Liver (tissue), 8 donors: ENCODE measurements at regions not wholly inside any gene's neighbourhood (a gene's known extent, or its start where the extent isn't known, plus 50 kb on each side); places are given as distances from the start of the nearest gene placed in this dataset.
"Not testable (repeated sequence)": the region's sequence is repeated elsewhere in the genome, so short reads cannot be mapped to it uniquely, and the experiment has no call there.

Experiments used
- DNase-seq: peaks from one replicate; pipeline ENCODE4 v3.0.0-alpha.2; 2017; ENCODE audit warnings: low spot score
- H3K27ac ChIP-seq, 2 donors: one replicate each; pipeline ENCODE4 v1.7.0; 2013; ENCODE audit warnings: inconsistent platforms in 2 of 2, low read length in 2 of 2, control low read depth in 1 of 2, low read depth in 1 of 2, mild to moderate bottlenecking in 1 of 2
- H3K27me3 ChIP-seq, 4 donors: one replicate each; pipeline versions ENCODE4 v1.6.1 to v1.7.0; 2013; ENCODE audit warnings: low read length in 3 of 4, inconsistent platforms in 1 of 4, mild to moderate bottlenecking in 1 of 4, moderate library complexity in 1 of 4; ENCODE audit not compliant: control insufficient read depth in 4 of 4, insufficient read depth in 4 of 4
- H3K36me3 ChIP-seq, 4 donors: one replicate each; pipeline versions ENCODE4 v1.6.1 to v1.7.0; 2013; ENCODE audit warnings: low read length in 3 of 4, mild to moderate bottlenecking in 3 of 4, low read depth in 1 of 4, moderate library complexity in 1 of 4; ENCODE audit not compliant: control insufficient read depth in 4 of 4, insufficient read depth in 3 of 4
- H3K4me1 ChIP-seq, 4 donors: one replicate each; pipeline versions ENCODE4 v1.6.1 to v1.7.0; 2013; ENCODE audit warnings: low read length in 3 of 4, mild to moderate bottlenecking in 3 of 4, moderate library complexity in 1 of 4; ENCODE audit not compliant: control insufficient read depth in 4 of 4, insufficient read depth in 4 of 4
- H3K4me3 ChIP-seq, 3 donors: one replicate each; pipeline versions ENCODE4 v1.6.1 to v1.7.0; 2013; ENCODE audit warnings: low read length in 3 of 3, control low read depth in 1 of 3, low read depth in 1 of 3, mild to moderate bottlenecking in 1 of 3
- H3K9ac ChIP-seq, 2 donors: one replicate each; pipeline ENCODE4 v1.7.0; 2013; ENCODE audit warnings: low read length in 2 of 2, mild to moderate bottlenecking in 2 of 2, moderate library complexity in 2 of 2, control low read depth in 1 of 2, low read depth in 1 of 2
- H3K9me3 ChIP-seq, 4 donors: one replicate each; pipeline versions ENCODE4 v1.6.1 to v1.7.0; 2013; ENCODE audit warnings: low read length in 3 of 4; ENCODE audit not compliant: control insufficient read depth in 4 of 4
- FOXA1 ChIP-seq: IDR thresholded peaks from 2 replicates; pipeline ENCODE4 v1.6.1; 2016; ENCODE audit warnings: antibody characterized with exemption
- FOXA2 ChIP-seq: IDR thresholded peaks from 2 replicates; pipeline ENCODE4 v1.6.1; 2016; ENCODE audit warnings: antibody characterized with exemption
- GABPA ChIP-seq, 2 donors: IDR thresholded peaks in 1 of 2; conservative IDR thresholded peaks in 1 of 2; 2 replicates each; pipeline ENCODE4 v1.6.1; 2016; ENCODE audit warnings: antibody characterized with exemption in 2 of 2, mild to moderate bottlenecking in 1 of 2, moderate library complexity in 1 of 2
- JUND ChIP-seq, 2 donors: IDR thresholded peaks; 2 replicates each; pipeline ENCODE4 v1.6.1; 2016; ENCODE audit warnings: antibody characterized with exemption in 2 of 2
- NR2F2 ChIP-seq: IDR thresholded peaks from 2 replicates; pipeline ENCODE4 v1.6.1; 2016; ENCODE audit warnings: antibody characterized with exemption
- RAD21 ChIP-seq, 2 donors: IDR thresholded peaks; 2 replicates each; pipeline ENCODE4 v1.6.1; 2016; ENCODE audit warnings: antibody characterized with exemption in 2 of 2, mild to moderate bottlenecking in 2 of 2
- REST ChIP-seq: IDR thresholded peaks from 2 replicates; pipeline ENCODE4 v1.6.1; 2016; ENCODE audit warnings: antibody characterized with exemption, mild to moderate bottlenecking
- RXRA ChIP-seq, 2 donors: IDR thresholded peaks; 2 replicates each; pipeline ENCODE4 v1.6.1; 2017 to 2018; ENCODE audit warnings: antibody characterized with exemption in 2 of 2, mild to moderate bottlenecking in 1 of 2
- YY1 ChIP-seq: IDR thresholded peaks from 2 replicates; pipeline ENCODE4 v1.6.1; 2016; ENCODE audit warnings: antibody characterized with exemption, mild to moderate bottlenecking
- WGBS: extraction: QIAGEN DNeasy Blood & Tissue Kit; methylation state at CpG from one replicate; pipeline ENCODE4 v1.1.7; 2013; 5-methylcytosine and 5-hydroxymethylcytosine counted together
- TF ChIP-seq, protein P1 (sequence below): fragments of 150-350 bp; IDR thresholded peaks from 2 replicates; pipeline ENCODE4 v1.5.1; 2017; ENCODE audit warnings: improper control_type of control experiment, low read depth, low read length; ENCODE audit not compliant: missing input control
- TF ChIP-seq, protein P2 (sequence below): IDR thresholded peaks from 2 replicates; pipeline ENCODE4 v1.6.1; 2016; ENCODE audit warnings: antibody characterized with exemption
- donor health status: healthy.
- donor health status: healthy.
- donor health status: healthy.
- donor health status: healthy.
- donor health status: healthy.

GRCh38 chr17:83192161-83192788 lies 112.9 kb downstream of the METRNL start:
- Histone ChIP-seq H3K9me3 (peaks cover 0 to 2% (median 0%) of the 10 kb centered on the region in 4 donors), H3K4me3 (no peak overlapping the region), H3K4me1 (no peaks in the 10 kb centered on the region), H3K9ac (no peak overlapping the region), H3K36me3 (no peaks in the 10 kb centered on the region), H3K27ac (no peak overlapping the region), H3K27me3 (no peaks in the 10 kb centered on the region)
- no peak for TF ChIP-seq NR2F2
- TF ChIP-seq, protein P1, sequence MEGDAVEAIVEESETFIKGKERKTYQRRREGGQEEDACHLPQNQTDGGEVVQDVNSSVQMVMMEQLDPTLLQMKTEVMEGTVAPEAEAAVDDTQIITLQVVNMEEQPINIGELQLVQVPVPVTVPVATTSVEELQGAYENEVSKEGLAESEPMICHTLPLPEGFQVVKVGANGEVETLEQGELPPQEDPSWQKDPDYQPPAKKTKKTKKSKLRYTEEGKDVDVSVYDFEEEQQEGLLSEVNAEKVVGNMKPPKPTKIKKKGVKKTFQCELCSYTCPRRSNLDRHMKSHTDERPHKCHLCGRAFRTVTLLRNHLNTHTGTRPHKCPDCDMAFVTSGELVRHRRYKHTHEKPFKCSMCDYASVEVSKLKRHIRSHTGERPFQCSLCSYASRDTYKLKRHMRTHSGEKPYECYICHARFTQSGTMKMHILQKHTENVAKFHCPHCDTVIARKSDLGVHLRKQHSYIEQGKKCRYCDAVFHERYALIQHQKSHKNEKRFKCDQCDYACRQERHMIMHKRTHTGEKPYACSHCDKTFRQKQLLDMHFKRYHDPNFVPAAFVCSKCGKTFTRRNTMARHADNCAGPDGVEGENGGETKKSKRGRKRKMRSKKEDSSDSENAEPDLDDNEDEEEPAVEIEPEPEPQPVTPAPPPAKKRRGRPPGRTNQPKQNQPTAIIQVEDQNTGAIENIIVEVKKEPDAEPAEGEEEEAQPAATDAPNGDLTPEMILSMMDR = no peak
- no peak for TF ChIP-seq YY1
- no peak for TF ChIP-seq FOXA2
- TF ChIP-seq, protein P2, sequence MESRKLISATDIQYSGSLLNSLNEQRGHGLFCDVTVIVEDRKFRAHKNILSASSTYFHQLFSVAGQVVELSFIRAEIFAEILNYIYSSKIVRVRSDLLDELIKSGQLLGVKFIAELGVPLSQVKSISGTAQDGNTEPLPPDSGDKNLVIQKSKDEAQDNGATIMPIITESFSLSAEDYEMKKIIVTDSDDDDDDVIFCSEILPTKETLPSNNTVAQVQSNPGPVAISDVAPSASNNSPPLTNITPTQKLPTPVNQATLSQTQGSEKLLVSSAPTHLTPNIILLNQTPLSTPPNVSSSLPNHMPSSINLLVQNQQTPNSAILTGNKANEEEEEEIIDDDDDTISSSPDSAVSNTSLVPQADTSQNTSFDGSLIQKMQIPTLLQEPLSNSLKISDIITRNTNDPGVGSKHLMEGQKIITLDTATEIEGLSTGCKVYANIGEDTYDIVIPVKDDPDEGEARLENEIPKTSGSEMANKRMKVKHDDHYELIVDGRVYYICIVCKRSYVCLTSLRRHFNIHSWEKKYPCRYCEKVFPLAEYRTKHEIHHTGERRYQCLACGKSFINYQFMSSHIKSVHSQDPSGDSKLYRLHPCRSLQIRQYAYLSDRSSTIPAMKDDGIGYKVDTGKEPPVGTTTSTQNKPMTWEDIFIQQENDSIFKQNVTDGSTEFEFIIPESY = no peak
- no peak for TF ChIP-seq RAD21 (IDR thresholded peaks at IDR 0.05)
- TF ChIP-seq FOXA1 = no peak
- no peak for TF ChIP-seq GABPA (IDR thresholded peaks at IDR 0.05 in 1 of 2, conservative IDR thresholded peaks at IDR 0.05 in 1 of 2)
- WGBS = 85% methylated on average over 13 of the region's 13 CpGs
- no peak for DNase-seq

- not testable (repeated sequence) for H3K27ac ChIP-seq, DNase-seq, H3K9me3 ChIP-seq, H3K4me1 ChIP-seq, H3K4me3 ChIP-seq, H3K36me3 ChIP-seq, H3K27me3 ChIP-seq, H3K9ac ChIP-seq
- 42% methylated on average over 2 of the region's 2 CpGs for WGBS
Measured at GRCh38 chr17:83192789-83193335, 113.5 kb downstream of the METRNL start.

DNA sequence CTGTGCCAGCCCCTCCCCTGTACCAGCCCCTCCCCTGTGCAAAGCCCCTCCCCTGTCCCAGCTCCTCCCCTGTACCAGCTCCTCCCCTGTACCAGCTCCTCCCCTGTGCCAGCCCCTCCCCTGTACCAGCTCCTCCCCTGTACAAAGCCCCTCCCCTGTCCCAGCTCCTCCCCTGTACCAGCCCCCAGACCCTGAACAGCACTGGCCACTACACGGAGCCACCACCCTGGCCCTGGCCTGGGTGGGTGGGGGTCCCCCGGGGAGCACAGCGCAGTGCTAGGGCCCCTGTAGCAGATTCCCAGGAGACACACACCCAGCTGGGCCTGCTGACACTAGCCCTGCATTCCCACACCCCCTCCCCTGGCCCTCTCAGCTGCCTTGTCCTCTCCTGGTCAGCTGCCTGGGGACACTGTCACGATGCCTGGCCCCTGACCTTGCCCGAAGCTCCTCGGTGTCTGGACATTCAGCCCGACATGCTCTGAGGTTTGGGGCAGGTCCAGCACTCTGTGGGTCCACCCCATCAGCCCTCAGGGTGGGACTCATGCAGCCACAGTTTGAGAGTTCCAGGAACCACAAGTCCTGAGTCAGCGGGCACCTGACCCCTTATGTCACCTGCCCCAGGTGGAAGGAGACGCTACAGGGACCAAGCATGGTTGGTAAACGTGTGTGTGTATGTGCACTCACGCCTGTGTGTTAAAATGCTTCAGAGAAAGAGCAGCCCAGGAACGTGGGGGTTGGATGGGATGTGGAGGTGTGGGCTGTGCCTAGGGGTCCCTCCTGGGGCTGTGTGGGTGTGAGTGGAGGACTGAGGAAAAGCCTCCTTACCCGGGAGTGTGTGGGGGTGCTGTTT lies 114.2 kb downstream of the METRNL start:
- WGBS = 73% methylated on average over 13 of the region's 13 CpGs
- no peaks in the 10 kb centered on the region for H3K9me3 ChIP-seq
- no peak overlapping the region for H3K27ac ChIP-seq
- H3K4me3 ChIP-seq = no peak overlapping the region
- TF ChIP-seq RXRA (IDR thresholded peaks at IDR 0.05) = no peak
- no peak for TF ChIP-seq JUND (IDR thresholded peaks at IDR 0.05)
- no peak for TF ChIP-seq REST
- no peak for DNase-seq
- H3K36me3 ChIP-seq = no peaks in the 10 kb centered on the region
- no peaks in the 10 kb centered on the region for H3K4me1 ChIP-seq
- no peak overlapping the region for H3K9ac ChIP-seq
- no peaks in the 10 kb centered on the region for H3K27me3 ChIP-seq
